Omental fat pad (tissue), 3 donors: ENCODE measurements at regions not wholly inside any gene's neighbourhood (a gene's known extent, or its start where the extent isn't known, plus 50 kb on each side); places are given as distances from the start of the nearest gene placed in this dataset.

Experiments
- ATAC-seq: fragments of 150-250 bp; one replicate; pipeline ENCODE4 v1.9.1; 2016; ENCODE audit warnings: mild to moderate bottlenecking, moderate library complexity; ENCODE audit not compliant: low FRiP score
- DNase-seq: peaks from one replicate; pipeline ENCODE4 v3.0.0-alpha.2; 2019; ENCODE audit warnings: low spot score
- CTCF ChIP-seq, 3 donors: fragments of 450-650 bp; IDR thresholded peaks; one replicate each; pipeline ENCODE4 v1.5.1; 2016 to 2017; ENCODE audit warnings: antibody characterized with exemption in 3 of 3, mild to moderate bottlenecking in 3 of 3, moderate library complexity in 2 of 3

GRCh38 chr3:187902041-187902471 lies 156.8 kb upstream of the BCL6 start:
- ATAC-seq: no peak
- TF ChIP-seq CTCF (IDR thresholded peaks at IDR 0.05): no peak
- no peak for DNase-seq

- DNase-seq (no peak), ATAC-seq (no peak)
- TF ChIP-seq CTCF (IDR thresholded peaks at IDR 0.05): no peak
Observed at GRCh38 chr3:187902936-187903335, 157.7 kb upstream of the BCL6 start.

- DNase-seq (no peak), ATAC-seq (no peak)
- no peak for TF ChIP-seq CTCF (IDR thresholded peaks at IDR 0.05)
Observed at GRCh38 chr3:187903697-187904096, 158.4 kb upstream of the BCL6 start.

GRCh38 chr3:187906416-187906815 lies 161.1 kb upstream of the BCL6 start:
- no peak for TF ChIP-seq CTCF (IDR thresholded peaks at IDR 0.05)
- no peak for DNase-seq
- ATAC-seq: no peak

- ATAC-seq (no peak), DNase-seq (no peak)
- no peak for TF ChIP-seq CTCF (IDR thresholded peaks at IDR 0.05)
Observed at GRCh38 chr3:187906920-187907319, 161.7 kb upstream of the BCL6 start.

- no peak for ATAC-seq
- no peak for TF ChIP-seq CTCF (IDR thresholded peaks at IDR 0.05)
- no peak for DNase-seq
Observed at GRCh38 chr3:187909866-187910265, 164.6 kb upstream of the BCL6 start.

GRCh38 chr3:187912007-187912406 lies 166.7 kb upstream of the BCL6 start:
- no peak for DNase-seq
- TF ChIP-seq CTCF (IDR thresholded peaks at IDR 0.05): no peak
- no peak for ATAC-seq
